KMS-11 (cell line): ENCODE measurements at regions not wholly inside any gene's neighbourhood (a gene's known extent, or its start where the extent isn't known, plus 50 kb on each side); places are given as distances from the start of the nearest gene placed in this dataset.

Experiments
- H2AFZ ChIP-seq: fragments of 200-600 bp; sonication (generic); 2 replicates; pipeline ENCODE4 v1.6.1; 2016; ENCODE audit warnings: antibody characterized with exemption, mixed run types, low read depth
- H3K27ac ChIP-seq: fragments of 200-600 bp; sonication (generic); 2 replicates; pipeline ENCODE4 v1.6.1; 2016; ENCODE audit warnings: mild to moderate bottlenecking, mixed run types
- H3K27me3 ChIP-seq: fragments of 200-600 bp; sonication (generic); 2 replicates; pipeline ENCODE4 v1.6.1; 2017; ENCODE audit warnings: mild to moderate bottlenecking, low read depth, mixed run types, moderate library complexity; ENCODE audit not compliant: insufficient read depth
- H3K36me3 ChIP-seq: fragments of 200-600 bp; sonication (generic); 2 replicates; pipeline ENCODE4 v1.6.1; 2017; ENCODE audit warnings: mild to moderate bottlenecking, mixed run types; ENCODE audit not compliant: insufficient read depth
- H3K4me1 ChIP-seq: fragments of 200-600 bp; sonication (generic); 2 replicates; pipeline ENCODE4 v1.6.1; 2016; ENCODE audit warnings: mild to moderate bottlenecking, low read depth, mixed run types; ENCODE audit not compliant: poor library complexity, severe bottlenecking
- H3K4me2 ChIP-seq: fragments of 200-600 bp; sonication (generic); 2 replicates; pipeline ENCODE4 v1.7.0; 2016; ENCODE audit warnings: mild to moderate bottlenecking, mixed run types
- H3K4me3 ChIP-seq: fragments of 200-600 bp; sonication (generic); IDR thresholded peaks from 2 replicates; pipeline ENCODE4 v1.6.1; 2017; ENCODE audit warnings: low read depth, low read length, mixed read lengths; ENCODE audit not compliant: insufficient read depth
- H3K79me2 ChIP-seq: fragments of 200-600 bp; sonication (generic); 2 replicates; pipeline ENCODE4 v1.6.1; 2016; ENCODE audit warnings: low read depth, mixed run types; ENCODE audit not compliant: insufficient read depth
- H3K9ac ChIP-seq: fragments of 200-600 bp; sonication (generic); 2 replicates; pipeline ENCODE4 v1.6.1; 2016; ENCODE audit warnings: mild to moderate bottlenecking, mixed run types
- H4K20me1 ChIP-seq: fragments of 200-600 bp; sonication (generic); 2 replicates; pipeline ENCODE4 v1.6.1; 2016; ENCODE audit warnings: mild to moderate bottlenecking, mixed run types; ENCODE audit not compliant: insufficient read depth
- TF ChIP-seq, protein P1 (sequence below): fragments of 200-600 bp; sonication (generic); conservative IDR thresholded peaks from 2 replicates; pipeline ENCODE4 v1.6.1; 2017; ENCODE audit warnings: low read depth, mild to moderate bottlenecking, antibody characterized with exemption, low read length, moderate library complexity, mixed read lengths

DNA sequence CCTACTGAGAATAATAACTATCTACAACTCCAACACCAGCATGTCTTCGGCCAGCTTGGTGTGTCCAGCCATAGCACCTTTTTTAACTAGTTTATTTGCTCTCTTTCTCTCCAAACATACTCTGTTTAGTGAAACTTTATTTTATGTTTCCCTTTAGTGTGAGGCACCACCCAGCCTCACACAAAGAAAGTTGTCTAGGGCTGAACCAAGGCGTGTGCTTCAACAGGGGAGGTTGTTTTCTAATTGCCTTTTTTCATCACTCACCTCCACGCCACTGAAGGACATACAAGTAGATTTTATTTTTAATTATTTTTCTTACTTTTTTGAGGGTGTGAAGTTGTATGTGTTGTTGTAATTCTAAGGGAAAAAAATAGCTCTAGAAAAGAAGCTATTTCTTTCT lies 125.6 kb upstream of the MARCKS start:
- no peaks in the 10 kb centered on the region for H3K36me3 ChIP-seq
- no peak overlapping the region for H3K27ac ChIP-seq
- no peak overlapping the region for H2AFZ ChIP-seq
- H3K27me3 ChIP-seq: no peaks in the 10 kb centered on the region
- H4K20me1 ChIP-seq: no peaks in the 10 kb centered on the region
- no peak overlapping the region for H3K4me2 ChIP-seq
- H3K4me3 ChIP-seq: no peak overlapping the region
- no peaks in the 10 kb centered on the region for H3K4me1 ChIP-seq
- no peak overlapping the region for H3K9ac ChIP-seq
- H3K79me2 ChIP-seq: no peaks in the 10 kb centered on the region
- TF ChIP-seq, protein P1, sequence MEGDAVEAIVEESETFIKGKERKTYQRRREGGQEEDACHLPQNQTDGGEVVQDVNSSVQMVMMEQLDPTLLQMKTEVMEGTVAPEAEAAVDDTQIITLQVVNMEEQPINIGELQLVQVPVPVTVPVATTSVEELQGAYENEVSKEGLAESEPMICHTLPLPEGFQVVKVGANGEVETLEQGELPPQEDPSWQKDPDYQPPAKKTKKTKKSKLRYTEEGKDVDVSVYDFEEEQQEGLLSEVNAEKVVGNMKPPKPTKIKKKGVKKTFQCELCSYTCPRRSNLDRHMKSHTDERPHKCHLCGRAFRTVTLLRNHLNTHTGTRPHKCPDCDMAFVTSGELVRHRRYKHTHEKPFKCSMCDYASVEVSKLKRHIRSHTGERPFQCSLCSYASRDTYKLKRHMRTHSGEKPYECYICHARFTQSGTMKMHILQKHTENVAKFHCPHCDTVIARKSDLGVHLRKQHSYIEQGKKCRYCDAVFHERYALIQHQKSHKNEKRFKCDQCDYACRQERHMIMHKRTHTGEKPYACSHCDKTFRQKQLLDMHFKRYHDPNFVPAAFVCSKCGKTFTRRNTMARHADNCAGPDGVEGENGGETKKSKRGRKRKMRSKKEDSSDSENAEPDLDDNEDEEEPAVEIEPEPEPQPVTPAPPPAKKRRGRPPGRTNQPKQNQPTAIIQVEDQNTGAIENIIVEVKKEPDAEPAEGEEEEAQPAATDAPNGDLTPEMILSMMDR: no peak

DNA sequence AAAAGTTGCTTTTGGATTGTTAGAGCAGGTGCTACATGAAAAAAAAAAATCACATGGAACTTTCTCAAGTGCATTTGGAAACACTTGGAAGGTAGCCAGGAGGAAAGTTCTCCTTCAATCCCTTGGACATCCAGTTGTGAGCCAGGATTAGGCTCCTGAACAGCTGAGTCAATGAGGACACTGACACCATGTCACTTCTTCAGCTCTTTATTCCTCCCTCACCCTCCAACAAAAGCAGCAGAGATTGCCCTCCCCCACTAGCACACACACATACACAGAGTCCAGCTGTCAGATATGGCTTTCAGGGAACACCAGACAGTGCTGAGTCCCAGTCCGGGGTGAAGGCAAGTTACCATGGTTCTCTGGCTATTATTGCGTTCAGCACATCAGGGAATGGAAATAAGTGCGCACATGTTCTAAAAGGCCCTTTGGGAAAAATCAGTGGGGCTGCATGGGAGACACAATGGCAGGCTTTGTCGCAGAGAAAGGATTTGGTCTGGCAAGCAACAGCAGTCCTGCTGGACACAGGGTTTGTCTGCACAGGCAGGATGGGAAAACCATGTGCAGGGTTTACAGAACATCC lies 124.7 kb upstream of the MARCKS start:
- Histone ChIP-seq H3K4me1 (no peaks in the 10 kb centered on the region), H4K20me1 (no peaks in the 10 kb centered on the region), H3K27ac (no peak overlapping the region), H3K36me3 (no peaks in the 10 kb centered on the region), H3K4me3 (no peak overlapping the region), H3K9ac (no peak overlapping the region), H3K4me2 (no peak overlapping the region), H3K79me2 (no peaks in the 10 kb centered on the region), H3K27me3 (no peaks in the 10 kb centered on the region), H2AFZ (no peak overlapping the region)
- TF ChIP-seq, protein P1: no peak

DNA sequence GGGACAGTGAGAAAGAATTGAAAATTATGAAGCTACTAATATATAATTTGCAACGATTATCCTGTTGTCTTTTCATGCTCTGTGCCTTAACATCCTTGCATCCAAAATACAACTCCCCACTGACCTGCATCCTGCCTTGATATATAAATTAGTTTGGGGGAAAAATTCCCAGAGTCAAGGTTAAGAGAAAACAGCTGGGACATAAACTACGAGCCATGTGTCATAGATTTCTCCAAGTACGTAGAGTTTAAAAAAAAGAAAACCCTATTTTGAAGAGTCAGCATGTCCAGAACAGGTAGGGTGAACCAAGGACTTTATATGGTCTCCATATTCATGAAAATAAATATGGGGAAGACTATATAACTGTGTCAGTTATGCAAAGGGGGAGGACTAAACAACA lies 123.8 kb upstream of the MARCKS start:
- Histone ChIP-seq H2AFZ (no peak overlapping the region), H3K9ac (no peak overlapping the region), H3K4me2 (no peak overlapping the region), H3K27ac (no peak overlapping the region), H3K4me3 (no peak overlapping the region), H3K79me2 (no peaks in the 10 kb centered on the region), H4K20me1 (no peaks in the 10 kb centered on the region), H3K4me1 (no peaks in the 10 kb centered on the region), H3K36me3 (no peaks in the 10 kb centered on the region), H3K27me3 (no peaks in the 10 kb centered on the region)
- TF ChIP-seq, protein P1: no peak

DNA sequence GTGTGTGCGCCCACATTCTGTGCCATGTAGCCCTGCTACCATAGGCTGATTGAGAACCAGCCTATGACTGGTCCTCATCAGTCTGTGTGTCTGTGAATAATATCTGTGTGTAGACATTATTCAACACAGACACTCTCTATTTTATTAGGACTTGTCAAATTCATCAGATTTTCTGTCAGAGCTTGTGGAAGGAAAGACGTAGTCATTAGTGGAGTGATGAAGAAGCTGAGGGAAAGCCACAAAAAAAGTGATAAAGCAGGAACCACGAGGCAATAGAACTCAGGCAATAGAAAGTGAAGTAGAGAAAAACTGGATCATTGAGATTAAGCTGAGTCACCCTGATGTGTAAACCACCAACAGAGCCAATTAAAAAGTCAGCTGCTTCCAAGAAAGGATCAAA lies 122.2 kb upstream of the MARCKS start:
- Histone ChIP-seq H3K79me2 (no peaks in the 10 kb centered on the region), H4K20me1 (no peaks in the 10 kb centered on the region), H3K27ac (no peak overlapping the region), H3K4me3 (no peak overlapping the region), H3K27me3 (no peaks in the 10 kb centered on the region), H3K9ac (no peak overlapping the region), H3K4me1 (no peaks in the 10 kb centered on the region), H3K4me2 (no peak overlapping the region), H2AFZ (no peak overlapping the region), H3K36me3 (no peaks in the 10 kb centered on the region)
- TF ChIP-seq, protein P1: no peak
